ENCODE measurements at regions not wholly inside any gene's neighbourhood (a gene's known extent, or its start where the extent isn't known, plus 50 kb on each side); places are given as distances from the start of the nearest gene placed in this dataset.

DNA sequence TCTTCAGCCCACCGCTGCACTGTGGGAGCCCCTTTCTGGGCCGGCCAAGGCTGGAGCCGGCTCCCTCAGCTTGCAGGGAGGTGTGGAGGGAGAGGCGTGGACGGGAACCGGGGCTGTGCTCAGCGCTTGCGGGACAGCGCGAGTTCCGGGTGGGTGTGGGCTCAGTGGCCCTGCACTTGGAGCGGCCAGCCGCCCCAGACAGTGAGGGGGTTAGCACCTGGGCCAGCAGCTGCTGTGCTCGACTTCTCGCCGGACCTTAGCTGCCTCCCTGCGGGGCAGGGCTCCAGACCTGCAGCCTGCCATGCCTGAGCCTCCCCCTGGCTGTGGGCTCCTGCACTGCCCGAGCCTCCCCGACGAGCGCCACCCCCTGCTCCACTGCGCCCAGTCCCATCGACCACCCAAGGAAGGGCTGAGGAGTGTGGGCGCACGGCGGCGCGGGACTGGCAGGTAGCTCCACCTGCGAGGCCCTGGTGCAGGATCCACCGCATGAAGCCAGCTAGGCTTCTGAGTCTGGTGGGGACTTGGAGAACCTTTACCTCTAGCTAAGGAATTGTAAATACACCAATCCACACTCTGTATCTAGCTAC, 92.9 kb upstream of the MAST4 start:
- Histone ChIP-seq H3K23ac (ENCODE audit: insufficient read length) (no peak overlapping the region), H3K4me2 (ENCODE audit: insufficient read depth in 1 of 2, low read depth in 2 of 2, low read length in 2 of 2) (no peak overlapping the region), H2BK15ac (ENCODE audit: low read length) (no peak overlapping the region), H3K56ac (replicated peaks; ENCODE audit: insufficient read length, low read depth, low read length) (no peak overlapping the region), H3K9me3 (ENCODE audit: insufficient read depth in 2 of 2, low read depth in 1 of 2, low read length in 1 of 2) (peaks cover 3 to 7% of the 10 kb centered on the region in 2 experiments; a peak in 3 of 4 replicates), H3K79me1 (ENCODE audit: low read depth, low read length) (no peaks in the 10 kb centered on the region), H3K9ac (replicated peaks in 1 of 4; ENCODE audit: extremely low read depth in 1 of 4, low read depth in 3 of 4, low read length in 3 of 4) (no peak overlapping the region), H3K36me3 (ENCODE audit: control insufficient read depth in 2 of 4, insufficient read depth in 4 of 4, low read length in 3 of 4) (peaks cover 0 to 2% (median 0%) of the 10 kb centered on the region in 4 experiments; a peak in 1 of 8 replicates), H4K91ac (replicated peaks; ENCODE audit: insufficient read length, low read length) (no peak overlapping the region), H4K8ac (ENCODE audit: extremely low read depth, insufficient read depth, low read length) (no peak overlapping the region), H3K4me1 (replicated peaks in 1 of 4; ENCODE audit: control insufficient read depth in 3 of 4, insufficient read depth in 4 of 4, low read length in 3 of 4) (no peaks in the 10 kb centered on the region), H3K23me2 (ENCODE audit: low read depth, low read length) (no peaks in the 10 kb centered on the region), H4K20me1 (replicated peaks in 1 of 2; ENCODE audit: control insufficient read depth in 1 of 2, insufficient read depth in 2 of 2, low read length in 2 of 2) (no peaks in the 10 kb centered on the region), H2AK5ac (ENCODE audit: low read depth, low read length) (no peak overlapping the region), H2AFZ (ENCODE audit: low read length) (no peak overlapping the region), H2BK5ac (ENCODE audit: low read depth, low read length) (no peak overlapping the region), H2BK20ac (ENCODE audit: low read length) (no peak overlapping the region), H4K5ac (ENCODE audit: insufficient read length, low read depth, low read length) (no peak overlapping the region), H3K14ac (ENCODE audit: insufficient read length) (no peak overlapping the region), H3K27ac (ENCODE audit: low read depth, low read length) (no peak overlapping the region), H3K79me2 (ENCODE audit: control insufficient read depth in 1 of 2, insufficient read depth in 2 of 2, low read length in 2 of 2) (no peaks in the 10 kb centered on the region), H2BK12ac (ENCODE audit: low read depth, low read length) (no peak overlapping the region), H3K4me3 (ENCODE audit: extremely low read depth in 1 of 4, insufficient read depth in 2 of 4, low read depth in 3 of 4, low read length in 4 of 4) (no peak overlapping the region), H2BK120ac (replicated peaks; ENCODE audit: low read depth, low read length) (no peak overlapping the region), H3K18ac (ENCODE audit: extremely low read depth, low read length) (no peak overlapping the region), H3K4ac (replicated peaks; ENCODE audit: insufficient read length, low read depth, low read length) (no peak overlapping the region), H3K27me3 (replicated peaks in 1 of 4; ENCODE audit: control insufficient read depth in 3 of 4, extremely low read depth in 1 of 4, insufficient read depth in 3 of 4, low read length in 3 of 4) (no peaks in the 10 kb centered on the region)
- POLR2A ChIA-PET (ENCODE audit: partially characterized antibody): no interaction called here
- CTCF ChIA-PET (ENCODE audit: partially characterized antibody): interaction anchor here (0.6 to 4.7 kb wide), 2 partner anchors 10 to 36 kb away, joined by 6 to 41 read pairs; no protein-coding TSS in a partner anchor
- FAIRE-seq (no peak), DNase-seq (ENCODE audit: low read depth in 1 of 2, low spot score in 2 of 2) (no peak)
- 94% methylated on average over 25 of the region's 30 CpGs; no CpG with 5 or more reads in 1 of the 2 experiments for WGBS, 2 experiments (ENCODE audit: extremely low coverage in 1 of 2, insufficient coverage in 1 of 2, insufficient read length in 1 of 2, insufficient replicate concordance in 2 of 2, low coverage in 1 of 2, low lambda C conversion rate in 2 of 2, missing lambda C conversion rate in 1 of 2)
- TF ChIP-seq HDAC2 (IDR thresholded peaks at IDR 0.05; ENCODE audit: borderline replicate concordance in 1 of 2, low read depth in 2 of 2, low read length in 2 of 2) (no peak), CHD1 (IDR thresholded peaks at IDR 0.05; ENCODE audit: low read depth, low read length) (no peak), GTF2F1 (IDR thresholded peaks at IDR 0.05; ENCODE audit: borderline replicate concordance, low read depth, low read length) (no peak), KDM4A (IDR thresholded peaks at IDR 0.05; ENCODE audit: low read depth, low read length, severe bottlenecking) (no peak), HDAC6 (IDR thresholded peaks at IDR 0.05; ENCODE audit: low read depth, low read length) (no peak), RAD21 (IDR thresholded peaks at IDR 0.05 in 1 of 2, conservative IDR thresholded peaks at IDR 0.05 in 1 of 2; ENCODE audit: low read depth in 2 of 2, low read length in 2 of 2) (no peak), RNF2 (IDR thresholded peaks at IDR 0.05; ENCODE audit: borderline replicate concordance, low read depth, low read length, missing control alignments, poor library complexity, severe bottlenecking) (no peak), EP300 (IDR thresholded peaks at IDR 0.05; ENCODE audit: borderline replicate concordance in 1 of 2, low read depth in 2 of 2, low read length in 2 of 2) (no peak), JUND (IDR thresholded peaks at IDR 0.05; ENCODE audit: low read length) (no peak), KDM1A (IDR thresholded peaks at IDR 0.05; ENCODE audit: borderline replicate concordance, low read length) (no peak)
